Superior temporal gyrus (tissue), 1 donor: ENCODE measurements at regions not wholly inside any gene's neighbourhood (a gene's known extent, or its start where the extent isn't known, plus 50 kb on each side); places are given as distances from the start of the nearest gene placed in this dataset.
A peak's percentile ranks its signal among the peaks of the same experiment; 100 is the strongest.

ENCODE experiments used
- DNase-seq: peaks from one replicate; pipeline ENCODE4 v3.0.0-alpha.2; 2016; ENCODE audit errors: extremely low spot score

GRCh38 chr15:95279277-95280019 is 1048.1 kb downstream of the MCTP2 start:
- no peak for DNase-seq

GRCh38 chr15:95280711-95281110 is 1049.3 kb downstream of the MCTP2 start:
- DNase-seq = no peak

- DNase-seq = no peak
Measured at GRCh38 chr15:95281470-95281869, 1049.0 kb upstream of the NR2F2 start.

GRCh38 chr15:95284492-95284891 is 1046.0 kb upstream of the NR2F2 start:
- no peak for DNase-seq

GRCh38 chr15:95284933-95285421 is 1045.5 kb upstream of the NR2F2 start:
- DNase-seq = no peak

- no peak for DNase-seq
Measured at GRCh38 chr15:95286352-95286880, 1044.1 kb upstream of the NR2F2 start.

- no peak for DNase-seq
Measured at GRCh38 chr15:95287720-95288103, 1042.8 kb upstream of the NR2F2 start.

- DNase-seq = no peak
Measured at GRCh38 chr15:95288626-95289025, 1041.9 kb upstream of the NR2F2 start.

GRCh38 chr15:95290176-95290974 is 1040.1 kb upstream of the NR2F2 start:
- DNase-seq = no peak

GRCh38 chr15:95291898-95292472 is 1038.5 kb upstream of the NR2F2 start:
- DNase-seq = peak; percentile 77

- DNase-seq = no peak
Measured at GRCh38 chr15:95292785-95293450, 1037.6 kb upstream of the NR2F2 start.

GRCh38 chr15:95293456-95294031 is 1037.0 kb upstream of the NR2F2 start:
- no peak for DNase-seq

- DNase-seq = no peak
Measured at GRCh38 chr15:95295363-95295762, 1035.1 kb upstream of the NR2F2 start.

GRCh38 chr15:95295896-95296625 is 1034.4 kb upstream of the NR2F2 start:
- DNase-seq = no peak

- no peak for DNase-seq
Measured at GRCh38 chr15:95296643-95297042, 1033.9 kb upstream of the NR2F2 start.

- DNase-seq = no peak
Measured at GRCh38 chr15:95298729-95299128, 1031.8 kb upstream of the NR2F2 start.

GRCh38 chr15:95300958-95301357 is 1029.5 kb upstream of the NR2F2 start:
- DNase-seq = no peak

GRCh38 chr15:95302206-95302605 is 1028.3 kb upstream of the NR2F2 start:
- DNase-seq = no peak

GRCh38 chr15:95302809-95303208 is 1027.7 kb upstream of the NR2F2 start:
- no peak for DNase-seq

GRCh38 chr15:95303713-95304112 is 1026.8 kb upstream of the NR2F2 start:
- DNase-seq = no peak
